ENCODE measurements at regions not wholly inside any gene's neighbourhood (a gene's known extent, or its start where the extent isn't known, plus 50 kb on each side); places are given as distances from the start of the nearest gene placed in this dataset.

- DNase-seq (ENCODE audit: low spot score) = no peak
These were observed 246.9 kb downstream of the UBE3D start for GRCh38 chr6:82818727-82819126.

GRCh38 chr6:82823361-82823760, 242.3 kb downstream of the UBE3D start:
- DNase-seq (ENCODE audit: low spot score) = no peak

- no peak for DNase-seq (ENCODE audit: low spot score)
These were observed 232.8 kb downstream of the UBE3D start for GRCh38 chr6:82832811-82833210.

- no peak for DNase-seq (ENCODE audit: low spot score)
These were observed 232.2 kb downstream of the UBE3D start for GRCh38 chr6:82833481-82833880.

DNA sequence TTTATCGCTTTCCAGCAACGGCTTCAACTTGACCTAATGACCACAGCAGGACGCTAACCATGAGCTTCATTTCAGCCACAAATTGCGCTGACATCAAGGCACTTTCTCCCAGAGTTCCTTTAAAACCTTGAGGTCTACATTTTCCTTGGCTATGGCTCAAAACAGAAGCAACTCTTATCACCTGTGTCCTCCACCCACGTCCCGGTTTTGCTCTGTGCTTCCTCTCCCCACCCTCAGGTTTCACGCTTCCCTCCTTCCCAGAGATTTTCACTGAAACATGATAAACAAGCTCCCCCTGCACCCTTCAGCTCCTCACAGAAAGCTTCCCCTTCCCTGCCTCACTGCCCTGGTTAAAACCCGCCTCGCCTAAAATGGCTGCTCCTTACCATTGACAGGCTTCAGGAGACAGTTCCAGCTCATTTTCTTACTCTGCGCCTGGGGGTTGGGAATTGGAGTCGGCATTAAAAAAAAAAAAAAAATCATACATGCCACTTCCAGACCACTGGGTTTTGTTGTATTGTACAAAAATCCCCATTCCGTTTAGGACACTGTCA, 229.5 kb downstream of the UBE3D start:
- no peak for DNase-seq (ENCODE audit: low spot score)

- DNase-seq (ENCODE audit: low spot score) = no peak
These were observed 225.1 kb downstream of the UBE3D start for GRCh38 chr6:82840571-82840970.

DNA sequence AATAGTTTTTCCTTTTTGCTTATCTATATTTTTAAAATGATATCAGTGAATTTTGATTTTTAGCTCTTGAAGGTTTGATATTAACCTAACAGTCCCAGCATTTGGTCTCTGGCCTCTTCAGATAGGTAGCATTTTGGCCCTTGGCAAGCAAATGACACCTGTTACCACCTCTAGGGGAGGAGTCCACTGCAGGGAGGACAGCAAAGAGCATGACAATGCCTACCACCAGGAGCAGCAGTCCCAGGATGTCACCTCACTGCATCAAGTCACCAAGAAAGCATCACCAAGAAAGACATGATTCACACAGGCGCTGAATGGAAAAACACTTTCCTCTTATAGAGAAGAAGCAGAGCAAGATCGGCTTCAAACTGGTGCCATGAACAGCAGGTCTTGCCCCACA, 224.3 kb downstream of the UBE3D start:
- no peak for DNase-seq (ENCODE audit: low spot score)
